Common myeloid progenitor, CD34-positive (primary cell): ENCODE measurements at regions not wholly inside any gene's neighbourhood (a gene's known extent, or its start where the extent isn't known, plus 50 kb on each side); places are given as distances from the start of the nearest gene placed in this dataset.

Source experiments
- CTCF ChIA-PET: fragments of 350-600 bp; sonication (Branson Sonifier 250); formaldehyde crosslinking; loops from one replicate; lab custom pipeline; 2021; ENCODE audit warnings: antibody characterized with exemption; lab: Charles Lee
- POLR2A ChIA-PET: fragments of 350-600 bp; sonication (Branson Sonifier 250); formaldehyde crosslinking; loops from one replicate; lab custom pipeline; 2021; ENCODE audit warnings: antibody characterized with exemption; lab: Charles Lee
- DNase-seq, 3 donors: peaks; one replicate each; pipeline versions ENCODE4 v3.0.0 to v3.0.0-alpha.2; 2013
- H3K27ac ChIP-seq, 2 experiments: 1 replicate in 1 of 2; 2 replicates in 1 of 2; pipeline ENCODE4 v1.7.0; 2013; ENCODE audit warnings: inconsistent platforms in 2 of 2, low read length in 2 of 2, mild to moderate bottlenecking in 2 of 2, low read depth in 1 of 2, moderate library complexity in 1 of 2; ENCODE audit not compliant: severe bottlenecking in 2 of 2, insufficient read depth in 1 of 2, poor library complexity in 1 of 2
- H3K27me3 ChIP-seq, 5 experiments: replicated peaks in 2 of 5; 1 replicate in 3 of 5; 2 replicates in 2 of 5; pipeline versions ENCODE4 v1.6.1 to v1.7.0; 2013; ENCODE audit warnings: low read length in 4 of 5, mild to moderate bottlenecking in 2 of 5, moderate library complexity in 2 of 5, inconsistent platforms in 1 of 5; ENCODE audit not compliant: insufficient read depth in 5 of 5, control insufficient read depth in 4 of 5
- H3K36me3 ChIP-seq, 4 experiments: 1 replicate in 2 of 4; 2 replicates in 2 of 4; pipeline versions ENCODE4 v1.6.1 to v1.7.0; 2013; ENCODE audit warnings: low read length in 3 of 4, control low read depth in 1 of 4, mild to moderate bottlenecking in 1 of 4; ENCODE audit not compliant: control insufficient read depth in 4 of 4, insufficient read depth in 4 of 4
- H3K4me1 ChIP-seq, 4 experiments: 1 replicate in 3 of 4; 2 replicates in 1 of 4; pipeline versions ENCODE4 v1.6.1 to v1.7.1; 2013; ENCODE audit warnings: low read length in 3 of 4, mild to moderate bottlenecking in 3 of 4, control low read depth in 1 of 4, inconsistent platforms in 1 of 4, moderate library complexity in 1 of 4; ENCODE audit not compliant: control insufficient read depth in 4 of 4, insufficient read depth in 4 of 4; ENCODE audit errors: control extremely low read depth in 1 of 4
- H3K4me3 ChIP-seq, 7 experiments: 1 replicate in 4 of 7; 2 replicates in 3 of 7; pipeline versions ENCODE4 v1.5.1 to v1.7.0; 2013; ENCODE audit warnings: mild to moderate bottlenecking in 7 of 7, low read length in 6 of 7, moderate library complexity in 6 of 7, inconsistent platforms in 2 of 7, low read depth in 2 of 7, control low read depth in 1 of 7; ENCODE audit not compliant: insufficient read depth in 4 of 7, control insufficient read depth in 1 of 7; ENCODE audit errors: extremely low read depth in 1 of 7
- H3K9me3 ChIP-seq, 5 experiments: 1 replicate in 4 of 5; 2 replicates in 1 of 5; pipeline versions ENCODE4 v1.6.1 to v1.7.1; 2013; ENCODE audit warnings: low read length in 4 of 5, mild to moderate bottlenecking in 2 of 5, inconsistent platforms in 1 of 5, low read depth in 1 of 5, moderate library complexity in 1 of 5; ENCODE audit not compliant: control insufficient read depth in 4 of 5, insufficient read depth in 2 of 5; ENCODE audit errors: control extremely low read depth in 1 of 5
- WGBS: methylation state at CpG from one replicate; pipeline ENCODE4 v1.1.5; 2013; ENCODE audit not compliant: insufficient coverage; 5-methylcytosine and 5-hydroxymethylcytosine counted together

GRCh38 chr2:238633426-238634328 is 206.9 kb downstream of the ASB1 start:
- Histone ChIP-seq H3K27me3 (peaks cover 0 to 19% (median 2%) of the 10 kb centered on the region in 5 experiments), H3K36me3 (no peaks in the 10 kb centered on the region), H3K4me3 (no peak overlapping the region), H3K27ac (no peak overlapping the region), H3K4me1 (no peaks in the 10 kb centered on the region), H3K9me3 (no peaks in the 10 kb centered on the region)
- POLR2A ChIA-PET, result no interaction called here
- 97% methylated on average over 21 of the region's 41 CpGs for WGBS
- CTCF ChIA-PET, result no interaction called here
- DNase-seq, result no peak

GRCh38 chr2:238634701-238635357 is 208.1 kb downstream of the ASB1 start:
- Histone ChIP-seq H3K4me3 (no peak overlapping the region), H3K27me3 (peaks cover 0 to 17% (median 0%) of the 10 kb centered on the region in 5 experiments), H3K9me3 (no peaks in the 10 kb centered on the region), H3K36me3 (no peaks in the 10 kb centered on the region), H3K4me1 (no peaks in the 10 kb centered on the region), H3K27ac (no peak overlapping the region)
- WGBS, result 97% methylated on average over 11 of the region's 12 CpGs
- no peak for DNase-seq
- CTCF ChIA-PET, result no interaction called here
- POLR2A ChIA-PET, result no interaction called here

- 90% methylated on average over 6 of the region's 8 CpGs for WGBS
- no peaks in the 10 kb centered on the region for H3K4me1 ChIP-seq
- ChIA-PET CTCF (no interaction called here), POLR2A (no interaction called here)
- H3K27ac ChIP-seq, result no peak overlapping the region
- H3K9me3 ChIP-seq, result no peaks in the 10 kb centered on the region
- no peaks in the 10 kb centered on the region for H3K36me3 ChIP-seq
- H3K4me3 ChIP-seq, result no peak overlapping the region
- DNase-seq, result no peak
- H3K27me3 ChIP-seq, result peaks cover 0 to 17% (median 3%) of the 10 kb centered on the region in 5 experiments
Observed at GRCh38 chr2:238635647-238636051, 208.9 kb downstream of the ASB1 start.

- Histone ChIP-seq H3K36me3 (no peaks in the 10 kb centered on the region), H3K27me3 (peaks cover 0 to 12% (median 3%) of the 10 kb centered on the region in 5 experiments), H3K9me3 (no peaks in the 10 kb centered on the region), H3K27ac (no peak overlapping the region), H3K4me1 (no peaks in the 10 kb centered on the region), H3K4me3 (no peak overlapping the region)
- DNase-seq, result no peak
- POLR2A ChIA-PET, result no interaction called here
- CTCF ChIA-PET, result no interaction called here
- WGBS, result 93% methylated on average over 23 of the region's 23 CpGs
Observed at GRCh38 chr2:238636269-238637073, 209.7 kb downstream of the ASB1 start.

GRCh38 chr2:238638100-238638981 is 209.5 kb upstream of the TWIST2 start:
- no peaks in the 10 kb centered on the region for H3K36me3 ChIP-seq
- POLR2A ChIA-PET, result no interaction called here

GRCh38 chr2:238638982-238639628 is 208.8 kb upstream of the TWIST2 start:
- DNase-seq, result no peak
- CTCF ChIA-PET, result no interaction called here
- peaks cover 0 to 12% (median 3%) of the 10 kb centered on the region in 5 experiments for H3K27me3 ChIP-seq
- POLR2A ChIA-PET, result no interaction called here
- H3K9me3 ChIP-seq, result no peaks in the 10 kb centered on the region
- no peaks in the 10 kb centered on the region for H3K36me3 ChIP-seq
- H3K4me3 ChIP-seq, result no peak overlapping the region
- H3K4me1 ChIP-seq, result no peaks in the 10 kb centered on the region
- H3K27ac ChIP-seq, result no peak overlapping the region
- WGBS, result 95% methylated on average over 16 of the region's 17 CpGs

More at GRCh38 chr2:238638100-238638981, 209.5 kb upstream of the TWIST2 start:
- H3K4me1 ChIP-seq, result no peaks in the 10 kb centered on the region
- H3K9me3 ChIP-seq, result no peaks in the 10 kb centered on the region
- no peak for DNase-seq
- CTCF ChIA-PET, result no interaction called here
- H3K27ac ChIP-seq, result no peak overlapping the region
- WGBS, result 89% methylated on average over 19 of the region's 20 CpGs
- H3K4me3 ChIP-seq, result no peak overlapping the region
- peaks cover 0 to 12% (median 3%) of the 10 kb centered on the region in 5 experiments for H3K27me3 ChIP-seq
